Brain microvascular endothelial cell (primary cell): ENCODE measurements at regions not wholly inside any gene's neighbourhood (a gene's known extent, or its start where the extent isn't known, plus 50 kb on each side); places are given as distances from the start of the nearest gene placed in this dataset.

Experiments
- DNase-seq: peaks from one replicate; pipeline ENCODE4 v3.0.0-alpha.2; 2020
- H3K27ac ChIP-seq: fragments of 250-450 bp; sonication (Bioruptor Pico); 2 replicates; pipeline ENCODE4 v1.5.1; 2020; ENCODE audit warnings: mild to moderate bottlenecking, moderate library complexity
- H3K27me3 ChIP-seq: fragments of 250-450 bp; sonication (Bioruptor Pico); replicated peaks from 2 replicates; pipeline ENCODE4 v1.5.1; 2020; ENCODE audit warnings: mild to moderate bottlenecking
- H3K36me3 ChIP-seq: fragments of 250-450 bp; sonication (Bioruptor Pico); replicated peaks from 2 replicates; pipeline ENCODE4 v1.5.1; 2020; ENCODE audit warnings: mild to moderate bottlenecking
- H3K4me3 ChIP-seq: 2 replicates; pipeline ENCODE4 v1.5.1; 2011; ENCODE audit warnings: low read depth, mild to moderate bottlenecking, control low read depth, low read length, moderate library complexity
- in situ Hi-C: cut with HindIII; loops from 2 replicates; pipeline ENCODE4 v1.10.0; 2017; ENCODE audit warnings: low sequenced_read_pairs, low pct_ligation_motif_present
- TF ChIP-seq, protein P1 (sequence below): IDR thresholded peaks from 2 replicates; pipeline ENCODE4 v1.5.1; 2011; ENCODE audit warnings: low read depth, mild to moderate bottlenecking, moderate library complexity, low read length, control low read depth, inconsistent platforms; ENCODE audit errors: missing control alignments

DNA sequence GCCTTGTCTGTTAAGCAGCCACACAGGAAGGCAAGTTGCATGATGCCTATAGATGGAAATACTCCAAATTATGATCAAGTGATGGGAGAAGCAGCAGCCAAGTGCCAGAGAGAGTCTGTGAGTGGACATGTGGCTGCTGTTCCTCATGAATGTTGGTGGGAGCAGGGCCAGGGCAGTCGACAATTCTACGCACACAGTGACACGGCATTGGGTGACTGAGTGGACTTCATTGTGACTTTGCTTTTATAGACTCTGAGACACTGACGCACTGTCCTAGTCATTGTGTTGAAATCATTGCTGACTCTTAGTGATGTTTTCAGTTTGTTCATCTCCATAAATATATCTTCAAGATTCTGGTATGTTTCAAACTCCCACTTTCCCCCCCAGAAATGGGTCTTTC is 246.3 kb upstream of the SEMA6D start:
- Histone ChIP-seq H3K36me3 (no peaks in the 10 kb centered on the region), H3K4me3 (no peak overlapping the region), H3K27me3 (no peaks in the 10 kb centered on the region), H3K27ac (no peak overlapping the region)
- TF ChIP-seq, protein P1, sequence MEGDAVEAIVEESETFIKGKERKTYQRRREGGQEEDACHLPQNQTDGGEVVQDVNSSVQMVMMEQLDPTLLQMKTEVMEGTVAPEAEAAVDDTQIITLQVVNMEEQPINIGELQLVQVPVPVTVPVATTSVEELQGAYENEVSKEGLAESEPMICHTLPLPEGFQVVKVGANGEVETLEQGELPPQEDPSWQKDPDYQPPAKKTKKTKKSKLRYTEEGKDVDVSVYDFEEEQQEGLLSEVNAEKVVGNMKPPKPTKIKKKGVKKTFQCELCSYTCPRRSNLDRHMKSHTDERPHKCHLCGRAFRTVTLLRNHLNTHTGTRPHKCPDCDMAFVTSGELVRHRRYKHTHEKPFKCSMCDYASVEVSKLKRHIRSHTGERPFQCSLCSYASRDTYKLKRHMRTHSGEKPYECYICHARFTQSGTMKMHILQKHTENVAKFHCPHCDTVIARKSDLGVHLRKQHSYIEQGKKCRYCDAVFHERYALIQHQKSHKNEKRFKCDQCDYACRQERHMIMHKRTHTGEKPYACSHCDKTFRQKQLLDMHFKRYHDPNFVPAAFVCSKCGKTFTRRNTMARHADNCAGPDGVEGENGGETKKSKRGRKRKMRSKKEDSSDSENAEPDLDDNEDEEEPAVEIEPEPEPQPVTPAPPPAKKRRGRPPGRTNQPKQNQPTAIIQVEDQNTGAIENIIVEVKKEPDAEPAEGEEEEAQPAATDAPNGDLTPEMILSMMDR, result no peak
- in situ Hi-C loops, result no loop called here
- peak; percentile 16 for DNase-seq

DNA sequence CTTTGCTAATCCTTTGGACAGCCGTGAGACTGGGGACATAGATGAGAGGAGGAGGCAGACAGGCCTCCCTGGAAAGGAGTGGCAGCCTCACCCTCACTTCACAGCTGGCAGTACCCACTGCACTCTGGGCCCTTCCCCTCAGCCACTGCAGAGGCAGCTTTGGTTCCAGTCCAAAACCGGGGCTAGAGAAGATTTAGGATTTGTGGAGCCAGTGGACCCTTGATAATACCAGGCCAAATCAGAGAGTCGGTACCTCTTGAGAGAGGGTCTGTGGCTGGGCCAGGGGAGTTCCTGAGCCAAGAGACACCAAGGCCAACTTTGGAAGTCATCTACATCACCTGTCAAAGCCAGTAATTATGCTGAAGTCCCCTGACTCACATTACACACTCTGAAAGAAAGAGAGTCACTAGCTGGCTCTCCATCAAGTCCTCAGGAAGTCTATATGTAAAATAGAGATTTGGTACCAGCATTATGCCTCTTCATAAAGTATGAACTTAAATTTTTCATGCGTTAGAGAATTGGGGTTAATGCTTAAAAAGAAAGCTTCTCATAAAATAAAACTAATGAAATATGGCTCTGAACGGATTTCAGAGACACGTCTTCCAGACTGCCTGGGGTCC is 244.1 kb upstream of the SEMA6D start:
- DNase-seq, result no peak
- TF ChIP-seq, protein P1, result no peak
- no peak overlapping the region for H3K4me3 ChIP-seq
- in situ Hi-C loops, result no loop called here
- H3K27ac ChIP-seq, result no peak overlapping the region
- H3K27me3 ChIP-seq, result no peaks in the 10 kb centered on the region
- H3K36me3 ChIP-seq, result no peaks in the 10 kb centered on the region

DNA sequence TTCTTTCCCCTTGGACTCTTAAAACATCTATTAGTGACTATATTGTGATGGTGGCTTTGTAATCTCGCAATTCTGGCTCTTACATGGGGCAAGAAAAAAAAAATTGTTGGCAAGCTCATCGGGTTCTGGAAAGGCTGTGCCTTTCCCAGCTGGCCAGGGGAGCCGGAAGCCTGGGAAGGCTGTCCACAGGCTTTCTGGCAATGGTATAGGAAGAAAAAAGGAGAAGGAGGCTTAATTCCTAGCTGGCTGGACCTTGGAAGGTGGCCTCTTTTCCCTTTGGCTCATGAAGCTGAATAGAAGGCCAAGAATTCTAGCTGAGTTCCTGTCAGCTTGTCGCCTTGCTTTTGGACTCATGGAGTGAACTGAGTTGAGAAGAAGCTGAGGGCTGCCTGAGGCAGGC is 243.5 kb upstream of the SEMA6D start:
- in situ Hi-C loops, result no loop called here
- no peak for DNase-seq
- no peaks in the 10 kb centered on the region for H3K27me3 ChIP-seq
- no peaks in the 10 kb centered on the region for H3K36me3 ChIP-seq
- no peak overlapping the region for H3K27ac ChIP-seq
- H3K4me3 ChIP-seq, result no peak overlapping the region
- TF ChIP-seq, protein P1, result no peak

DNA sequence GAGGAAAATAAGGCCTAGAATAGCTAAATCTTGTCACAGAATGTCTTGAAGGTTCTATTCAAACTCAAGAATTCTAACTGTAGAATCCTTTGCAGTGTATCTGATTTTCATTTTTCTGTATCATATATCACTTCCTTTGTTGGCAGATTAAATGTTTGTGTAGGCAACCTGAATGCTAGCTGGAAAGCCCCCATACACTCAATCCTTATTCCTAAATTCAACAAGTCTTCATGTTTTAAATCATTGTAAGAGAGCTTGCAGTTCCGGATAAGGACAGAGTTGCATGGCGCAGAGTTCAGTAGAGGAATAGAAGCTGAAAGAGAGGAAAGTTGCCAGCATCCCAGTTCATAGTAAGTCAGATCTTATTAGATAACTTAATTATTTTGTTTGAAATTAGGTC is 242.0 kb upstream of the SEMA6D start:
- Histone ChIP-seq H3K27me3 (no peaks in the 10 kb centered on the region), H3K36me3 (no peaks in the 10 kb centered on the region), H3K4me3 (no peak overlapping the region), H3K27ac (no peak overlapping the region)
- in situ Hi-C loops, result no loop called here
- TF ChIP-seq, protein P1, result no peak
- DNase-seq, result no peak

DNA sequence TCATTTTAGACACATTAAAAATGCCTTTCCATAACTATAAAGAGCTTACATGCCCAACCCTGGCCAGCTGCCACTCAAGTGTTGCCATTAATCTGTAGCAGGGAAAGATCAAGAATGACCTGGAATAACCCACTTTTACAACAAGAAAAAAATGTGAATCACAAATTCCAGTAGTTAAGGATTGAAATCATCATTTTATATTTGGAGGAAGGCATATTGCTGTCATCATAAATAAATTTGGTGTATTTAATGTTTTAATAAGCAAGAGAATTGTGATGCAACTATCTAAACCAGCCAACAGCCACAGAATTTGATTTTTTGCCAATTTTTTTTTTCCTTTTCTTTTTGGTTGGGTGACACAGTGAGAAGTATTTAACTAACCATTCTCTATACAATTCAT is 240.0 kb upstream of the SEMA6D start:
- no peak overlapping the region for H3K4me3 ChIP-seq
- no peaks in the 10 kb centered on the region for H3K36me3 ChIP-seq
- H3K27me3 ChIP-seq, result no peaks in the 10 kb centered on the region
- TF ChIP-seq, protein P1, result no peak
- no peak for DNase-seq
- in situ Hi-C loops, result no loop called here
- no peak overlapping the region for H3K27ac ChIP-seq

DNA sequence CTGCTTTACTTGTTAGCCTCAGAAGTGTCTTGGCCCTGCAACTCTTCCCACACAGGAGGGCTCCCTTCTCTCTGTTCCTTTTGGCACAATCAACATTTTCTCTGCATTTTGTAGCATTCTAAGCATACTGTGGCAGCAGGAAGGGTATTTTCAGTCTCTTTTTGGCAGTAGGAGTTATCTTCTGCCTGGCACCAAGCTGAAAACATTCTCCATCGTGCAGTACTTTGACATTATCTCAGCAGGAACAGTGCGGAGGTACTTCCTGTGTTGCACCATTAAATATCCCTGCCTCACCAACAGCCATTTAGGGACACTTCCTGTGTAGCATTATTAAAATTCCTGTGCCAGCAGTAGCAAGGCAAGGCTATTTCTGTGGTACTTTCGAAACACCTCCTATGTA is 233.2 kb upstream of the SEMA6D start:
- Histone ChIP-seq H3K36me3 (no peaks in the 10 kb centered on the region), H3K4me3 (no peak overlapping the region), H3K27me3 (no peaks in the 10 kb centered on the region), H3K27ac (no peak overlapping the region)
- TF ChIP-seq, protein P1, result no peak
- DNase-seq, result peak; percentile 31
- in situ Hi-C loops, result no loop called here
